Epithelial cell of esophagus (primary cell): ENCODE measurements at regions not wholly inside any gene's neighbourhood (a gene's known extent, or its start where the extent isn't known, plus 50 kb on each side); places are given as distances from the start of the nearest gene placed in this dataset.

Experiments used
- DNase-seq: peaks from one replicate; pipeline ENCODE4 v3.0.0; 2010; ENCODE audit warnings: low read depth
- H3K4me3 ChIP-seq: 2 replicates; pipeline ENCODE4 v1.5.1; 2011; ENCODE audit warnings: mild to moderate bottlenecking, low read length, control low read depth
- CTCF ChIP-seq: IDR thresholded peaks from 2 replicates; pipeline ENCODE4 v1.5.1; 2011; ENCODE audit warnings: low read depth, mild to moderate bottlenecking, low read length, control low read depth, inconsistent platforms; ENCODE audit not compliant: insufficient read depth; ENCODE audit errors: missing control alignments

- no peak overlapping the region for H3K4me3 ChIP-seq
- DNase-seq: no peak
- no peak for TF ChIP-seq CTCF
These were observed 111.7 kb downstream of the NXNL2 start for GRCh38 chr9:88646539-88647300.

- peak; percentile 94 for DNase-seq
- H3K4me3 ChIP-seq: no peak overlapping the region
- peak; percentile 32 for TF ChIP-seq CTCF
These were observed 117.0 kb downstream of the NXNL2 start for GRCh38 chr9:88651682-88652633.

GRCh38 chr9:88652876-88653275 is 117.9 kb downstream of the NXNL2 start:
- H3K4me3 ChIP-seq: no peak overlapping the region
- DNase-seq: no peak
- no peak for TF ChIP-seq CTCF

GRCh38 chr9:88653406-88653805 is 118.4 kb downstream of the NXNL2 start:
- DNase-seq: no peak
- H3K4me3 ChIP-seq: no peak overlapping the region
- no peak for TF ChIP-seq CTCF

GRCh38 chr9:88653911-88654310 is 118.9 kb downstream of the NXNL2 start:
- DNase-seq: peak; percentile 21
- no peak overlapping the region for H3K4me3 ChIP-seq
- no peak for TF ChIP-seq CTCF

GRCh38 chr9:88657893-88658292 is 122.9 kb downstream of the NXNL2 start:
- no peak for TF ChIP-seq CTCF
- no peak overlapping the region for H3K4me3 ChIP-seq
- no peak for DNase-seq
